EL (cell line): ENCODE measurements at regions not wholly inside any gene's neighbourhood (a gene's known extent, or its start where the extent isn't known, plus 50 kb on each side); places are given as distances from the start of the nearest gene placed in this dataset.
A peak's percentile ranks its signal among the peaks of the same experiment; 100 is the strongest.

Experiments
- DNase-seq: peaks from one replicate; pipeline ENCODE4 v3.0.0-alpha.2; 2016

DNA sequence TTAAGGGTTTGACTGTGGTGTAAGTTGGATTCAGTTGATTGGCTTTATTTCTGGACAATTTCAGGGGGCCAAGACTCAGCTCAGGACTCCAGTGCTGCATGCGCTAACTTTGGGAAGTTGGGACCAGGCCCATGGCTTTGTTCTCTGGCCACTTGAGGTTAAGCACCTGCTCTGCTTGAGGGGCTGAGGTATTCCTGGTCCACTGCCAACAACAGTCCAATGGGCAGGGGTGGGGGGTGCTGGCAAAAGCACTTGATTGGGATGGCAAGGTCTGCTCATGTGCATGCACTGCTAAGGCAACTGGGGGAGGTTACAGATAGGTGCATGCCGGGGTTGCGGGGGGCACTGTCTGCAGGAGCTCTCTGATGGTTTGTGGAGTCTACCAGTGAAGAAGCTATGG is 52.6 kb upstream of the ASB17 start:
- DNase-seq: no peak

GRCh38 chr1:75985827-75986226 is 53.6 kb upstream of the ASB17 start:
- DNase-seq: peak; percentile 21

- no peak for DNase-seq
Observed at GRCh38 chr1:75986478-75986877, 54.3 kb upstream of the ASB17 start.

DNA sequence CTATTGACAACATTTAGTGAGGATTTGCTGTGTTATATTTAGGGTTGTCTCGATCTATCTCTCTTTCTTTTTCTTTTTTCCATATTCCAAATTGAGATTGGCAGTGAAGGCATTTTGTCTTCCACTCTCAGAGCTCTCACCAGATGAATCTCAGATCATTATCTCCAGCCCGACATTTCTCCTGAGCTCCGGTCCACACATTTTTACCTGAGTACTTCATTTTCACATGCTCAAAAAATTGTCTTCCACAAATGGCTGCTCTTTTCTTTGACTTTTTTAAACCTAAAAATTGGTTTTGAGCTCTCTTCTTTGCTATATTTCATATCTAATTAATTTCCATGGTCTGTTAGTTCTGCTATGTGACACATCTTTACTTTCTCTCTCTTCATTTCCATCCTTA is 56.9 kb upstream of the ASB17 start:
- DNase-seq: no peak

DNA sequence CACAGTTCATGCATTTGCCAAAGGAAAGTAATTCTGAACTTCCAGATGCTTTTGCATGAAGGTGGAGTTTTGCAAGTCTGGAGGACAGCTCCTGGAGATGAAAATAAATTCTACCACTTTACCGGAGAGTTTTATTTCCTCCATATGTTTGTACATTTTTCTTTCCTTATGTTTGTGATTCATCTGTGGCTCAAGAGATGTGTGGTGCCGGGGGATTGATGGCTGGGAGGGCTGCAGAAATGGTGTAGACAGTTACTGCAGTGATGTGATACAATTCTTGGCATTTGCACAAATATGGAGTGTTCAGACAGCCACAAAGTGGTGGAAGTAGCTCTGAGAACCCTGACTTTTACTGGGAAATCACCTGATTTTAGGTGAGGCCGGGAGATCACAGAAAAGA is 58.5 kb upstream of the ASB17 start:
- no peak for DNase-seq

GRCh38 chr1:75991497-75992114 is 59.4 kb upstream of the ASB17 start:
- peak; percentile 80 for DNase-seq

- DNase-seq: no peak
Observed at GRCh38 chr1:75992312-75992711, 60.1 kb upstream of the ASB17 start.

DNA sequence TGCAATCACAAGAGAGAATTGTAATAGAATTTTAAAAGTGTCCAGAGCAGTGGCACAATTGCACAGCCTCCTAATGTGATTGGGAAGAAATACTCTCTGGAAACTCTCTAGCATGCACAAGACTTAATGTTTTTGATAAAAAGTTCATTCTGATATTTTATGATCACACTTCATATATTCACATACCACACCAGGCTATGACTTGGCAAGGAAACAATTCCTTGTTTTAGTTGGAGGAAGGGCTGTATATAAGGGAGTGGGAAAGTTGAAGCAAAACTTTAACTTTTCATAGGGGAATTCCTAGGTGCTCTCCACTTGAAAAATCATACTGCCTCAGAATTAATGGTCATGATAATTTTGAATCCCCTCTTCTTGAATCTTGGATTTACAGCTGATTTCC is 61.5 kb upstream of the ASB17 start:
- DNase-seq: no peak

DNA sequence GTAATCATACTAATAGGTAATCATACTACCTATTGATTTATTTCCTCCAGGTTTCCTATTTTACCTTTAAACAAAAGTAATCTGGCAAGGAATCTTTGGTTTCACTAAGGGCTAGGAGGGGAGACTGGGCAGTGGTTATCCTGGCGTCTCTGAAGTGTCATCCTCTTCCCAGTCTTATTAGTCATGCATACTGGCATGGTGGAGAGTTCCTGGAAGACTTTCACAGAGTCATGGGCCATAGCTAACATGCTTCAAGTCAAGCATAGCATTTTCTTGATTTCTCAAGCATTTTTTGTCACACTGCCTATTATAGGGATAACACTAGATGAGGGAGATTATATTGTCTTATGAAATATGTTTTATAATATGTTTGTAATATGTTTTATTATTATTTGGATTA is 64.0 kb upstream of the ASB17 start:
- DNase-seq: peak; percentile 36

DNA sequence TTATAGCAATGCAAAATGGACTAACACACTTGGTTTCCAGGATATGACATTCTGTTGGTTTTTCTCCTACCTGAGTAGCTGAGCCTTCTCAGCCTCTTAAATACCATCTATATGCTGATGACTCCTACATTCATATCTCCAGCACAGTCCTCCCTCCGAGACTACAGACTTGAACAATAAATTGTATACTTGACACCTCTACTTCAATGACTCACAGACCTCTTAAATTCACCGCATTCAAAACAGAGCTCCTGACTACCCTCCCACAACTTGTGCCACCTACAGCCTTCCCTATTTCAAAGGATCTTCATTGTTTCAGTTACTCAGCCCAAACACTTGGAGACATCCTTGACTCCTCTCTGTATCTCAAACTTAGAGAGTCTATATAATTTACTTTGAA is 66.8 kb upstream of the ASB17 start:
- DNase-seq: no peak

GRCh38 chr1:76003946-76004345 is 70.6 kb upstream of the ST6GALNAC3 start:
- no peak for DNase-seq

GRCh38 chr1:76005765-76006164 is 68.8 kb upstream of the ST6GALNAC3 start:
- no peak for DNase-seq

- peak; percentile 38 for DNase-seq
Observed at GRCh38 chr1:76006234-76006633, 68.3 kb upstream of the ST6GALNAC3 start.

GRCh38 chr1:76010802-76011201 is 63.7 kb upstream of the ST6GALNAC3 start:
- no peak for DNase-seq

DNA sequence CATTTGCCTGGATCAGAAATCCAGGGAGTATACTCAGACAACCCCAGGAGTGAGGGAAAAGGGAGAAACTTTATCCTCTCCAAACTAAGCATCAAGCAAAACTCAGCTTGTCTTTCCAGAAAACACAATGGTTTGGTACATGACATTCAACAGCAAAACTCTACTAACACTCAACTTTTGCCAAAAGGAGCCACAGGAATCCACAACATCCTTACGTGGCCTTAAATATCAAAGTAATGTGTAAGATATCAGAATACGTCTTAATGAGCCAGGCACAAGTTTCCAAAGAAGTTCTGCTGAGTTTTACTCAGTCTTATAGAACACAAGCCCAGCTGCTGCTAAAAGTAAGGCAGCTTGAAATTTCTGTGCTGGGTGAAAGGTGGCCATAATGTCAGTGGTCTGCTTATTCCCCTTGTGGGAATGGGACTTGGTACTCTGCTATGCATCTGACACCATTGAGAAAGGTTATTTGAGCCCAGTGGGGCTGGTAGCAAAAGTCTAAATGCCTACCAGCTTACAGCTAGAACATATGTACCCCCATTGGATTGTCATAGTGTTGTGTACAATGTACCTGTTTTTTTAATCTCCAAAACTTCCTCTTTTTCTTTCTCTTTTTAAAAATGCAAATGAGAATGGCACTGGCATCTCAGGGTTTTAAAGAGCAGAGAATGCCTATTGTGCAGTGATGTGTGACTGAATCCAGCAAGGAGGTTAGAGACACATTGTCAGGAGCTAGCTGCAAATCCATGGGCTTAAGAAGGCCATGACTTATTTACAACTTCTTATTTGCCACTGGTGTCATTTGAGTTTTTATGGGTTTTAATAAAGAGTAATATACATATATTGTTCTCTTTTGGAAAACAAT is 62.0 kb upstream of the ST6GALNAC3 start:
- no peak for DNase-seq

DNA sequence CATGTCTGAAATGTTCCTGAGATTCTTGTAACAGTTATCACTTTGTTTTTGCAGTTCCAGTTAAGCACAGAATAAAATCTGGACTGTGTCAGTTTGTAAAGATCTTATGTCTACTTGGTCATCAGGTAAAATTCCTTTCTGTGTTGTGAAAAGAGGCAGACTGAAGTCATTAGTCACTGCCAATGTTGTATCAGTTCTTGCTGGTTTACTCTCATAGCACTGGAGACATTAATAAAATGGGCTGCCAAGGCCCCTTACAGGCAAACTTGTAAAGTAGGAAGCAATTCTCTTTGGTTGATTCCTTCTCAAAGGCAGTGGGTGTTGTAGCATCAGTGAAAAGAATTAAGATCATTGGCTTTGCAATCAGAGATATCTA is 61.4 kb upstream of the ST6GALNAC3 start:
- DNase-seq: no peak

DNA sequence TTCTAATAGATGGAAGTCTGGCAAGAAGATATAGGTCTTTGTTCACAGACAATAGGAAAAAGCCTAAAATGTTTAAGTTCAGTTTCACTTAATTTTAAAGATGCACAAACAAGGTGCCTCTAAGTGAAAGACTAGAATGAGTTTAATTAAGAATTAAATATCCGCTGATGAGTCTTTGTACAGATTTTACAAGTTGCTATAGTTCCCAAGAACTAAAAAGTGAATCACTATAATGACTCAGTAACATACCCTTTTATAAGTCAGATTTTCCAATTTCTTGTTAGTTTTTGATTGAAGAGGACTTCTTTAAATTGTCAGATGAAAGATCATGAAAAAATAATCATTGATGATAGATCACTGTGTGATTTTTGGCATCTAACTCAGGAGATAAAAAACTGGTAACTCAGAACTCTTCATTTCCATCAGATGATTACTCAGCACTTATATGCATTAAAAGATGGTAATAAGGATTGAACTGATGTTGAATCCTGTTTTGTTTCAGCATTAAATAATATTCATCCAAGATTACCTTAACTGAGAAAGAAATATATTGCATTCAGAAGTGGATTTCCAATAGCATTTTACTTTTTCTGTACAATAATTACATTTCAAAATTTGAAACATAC is 59.0 kb upstream of the ST6GALNAC3 start:
- no peak for DNase-seq

DNA sequence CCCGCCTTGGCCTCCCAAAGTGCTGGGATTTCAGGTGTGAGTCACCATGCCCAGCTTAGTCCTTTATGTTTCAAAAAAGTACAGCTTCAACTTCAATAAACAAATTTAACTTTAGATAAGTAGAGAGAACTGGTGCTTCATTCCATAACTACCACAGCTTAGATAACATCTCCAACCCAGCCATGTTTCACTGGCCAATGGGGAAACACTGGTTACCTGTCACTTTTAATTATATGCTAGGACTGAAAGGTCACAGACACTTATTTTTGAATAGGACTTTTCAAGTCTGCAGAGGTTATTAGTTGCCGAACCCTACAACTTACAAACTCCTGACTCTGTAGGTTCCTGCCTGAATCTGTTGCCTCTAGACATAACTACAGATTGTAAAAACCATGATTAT is 56.5 kb upstream of the ST6GALNAC3 start:
- DNase-seq: no peak

- no peak for DNase-seq
Observed at GRCh38 chr1:76021846-76022245, 52.7 kb upstream of the ST6GALNAC3 start.

GRCh38 chr1:76023669-76024435 is 50.7 kb upstream of the ST6GALNAC3 start:
- no peak for DNase-seq
